GM21390 (cell line): ENCODE measurements at regions not wholly inside any gene's neighbourhood (a gene's known extent, or its start where the extent isn't known, plus 50 kb on each side); places are given as distances from the start of the nearest gene placed in this dataset.

Experiments used
- ATAC-seq: cut with Tn5 transposase; IDR thresholded peaks from one replicate; pipeline ENCODE4 v1.9.1; 2021; ENCODE audit not compliant: unreplicated experiment

GRCh38 chr22:48866906-48867681, 960.6 kb downstream of the BRD1 start:
- no peak for ATAC-seq

- ATAC-seq, result no peak
Observed at GRCh38 chr22:48864748-48865147, 962.9 kb downstream of the BRD1 start.

GRCh38 chr22:48863965-48864528, 963.6 kb downstream of the BRD1 start:
- no peak for ATAC-seq

- no peak for ATAC-seq
Observed at GRCh38 chr22:48860557-48860956, 967.1 kb downstream of the BRD1 start.

DNA sequence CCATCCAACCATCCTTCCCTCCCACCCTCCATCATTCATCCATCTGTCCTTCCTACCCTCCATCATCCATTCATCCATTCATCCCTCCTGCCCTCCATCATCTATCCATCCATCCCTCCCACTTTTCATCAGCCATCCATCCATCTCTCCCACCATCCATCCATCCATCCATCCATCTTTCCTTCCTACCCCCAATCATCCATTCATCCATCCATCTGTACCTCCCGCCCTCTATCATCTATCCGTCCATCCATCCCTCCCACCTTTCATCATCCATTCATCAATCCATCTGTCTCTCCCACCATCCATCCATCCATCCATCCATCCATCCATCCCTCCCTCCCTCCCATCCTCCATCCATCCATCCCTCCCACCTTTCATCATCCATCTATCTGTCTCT, 968.8 kb downstream of the BRD1 start:
- ATAC-seq, result no peak

- ATAC-seq, result no peak
Observed at GRCh38 chr22:48858121-48858520, 969.6 kb downstream of the BRD1 start.

DNA sequence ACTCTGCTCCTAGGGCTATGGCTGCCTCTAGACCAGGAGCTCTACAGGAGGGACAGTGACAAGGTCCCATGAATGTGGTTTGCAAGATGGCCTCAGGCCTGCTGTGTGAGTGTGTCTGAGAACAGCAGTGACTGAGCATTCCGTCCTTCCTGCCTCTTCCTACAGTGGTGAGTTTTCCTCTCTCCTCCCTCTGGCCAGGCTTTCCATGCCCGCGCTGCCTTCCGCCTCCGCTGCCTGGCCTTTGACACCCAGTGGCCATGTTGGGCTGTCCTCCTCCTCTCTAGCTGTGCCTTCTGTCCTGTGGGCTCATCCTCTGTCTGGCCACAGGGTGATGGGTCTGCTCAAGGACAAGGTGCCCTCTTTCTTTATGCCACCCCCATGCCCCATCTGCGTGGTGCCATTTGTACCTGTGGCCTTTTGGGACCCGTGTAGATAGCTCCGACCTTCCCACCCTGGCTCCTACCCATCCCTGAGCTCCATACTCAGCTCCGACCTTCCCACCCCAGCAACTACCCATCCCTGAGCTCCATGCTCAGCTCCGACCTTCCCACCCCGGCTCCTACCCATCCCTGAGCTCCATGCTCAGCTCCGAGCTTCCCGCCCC, 970.4 kb downstream of the BRD1 start:
- no peak for ATAC-seq

- no peak for ATAC-seq
Observed at GRCh38 chr22:48856308-48856615, 971.4 kb downstream of the BRD1 start.

DNA sequence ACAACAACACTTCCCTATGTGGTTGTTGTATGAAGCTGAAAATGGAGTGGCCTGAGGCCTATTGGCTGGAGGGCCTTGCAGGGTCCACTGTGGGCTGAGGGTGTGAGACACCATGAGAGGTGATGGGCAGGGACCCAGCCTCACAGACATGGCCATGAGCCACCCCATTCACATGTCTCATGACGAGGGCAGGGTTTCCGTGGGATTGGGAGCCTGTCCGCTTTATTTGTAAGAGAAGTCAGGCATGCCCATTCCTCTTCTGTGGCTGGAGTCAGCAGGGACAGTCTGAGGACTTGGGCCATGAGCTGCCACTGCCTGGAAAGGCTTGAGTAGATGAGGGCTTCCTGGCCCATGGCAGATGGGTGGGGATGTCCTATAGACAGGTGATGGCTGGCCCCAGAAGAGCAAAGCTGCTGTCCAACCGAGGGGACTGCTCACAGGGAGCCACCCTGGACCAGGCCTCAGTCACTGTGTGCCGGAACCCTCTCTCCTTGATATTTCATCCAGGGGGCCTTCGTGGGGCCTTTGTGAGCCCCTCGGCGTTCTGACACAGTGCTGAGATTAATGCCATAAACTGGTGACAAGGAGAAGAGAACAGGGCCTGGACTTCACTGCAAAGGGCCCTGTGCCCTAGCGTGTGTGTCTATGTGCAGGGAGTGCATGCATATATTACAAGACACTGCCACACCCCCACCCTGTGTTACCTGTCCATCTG, 971.9 kb downstream of the BRD1 start:
- no peak for ATAC-seq

GRCh38 chr22:48855013-48855412, 972.7 kb downstream of the BRD1 start:
- no peak for ATAC-seq

DNA sequence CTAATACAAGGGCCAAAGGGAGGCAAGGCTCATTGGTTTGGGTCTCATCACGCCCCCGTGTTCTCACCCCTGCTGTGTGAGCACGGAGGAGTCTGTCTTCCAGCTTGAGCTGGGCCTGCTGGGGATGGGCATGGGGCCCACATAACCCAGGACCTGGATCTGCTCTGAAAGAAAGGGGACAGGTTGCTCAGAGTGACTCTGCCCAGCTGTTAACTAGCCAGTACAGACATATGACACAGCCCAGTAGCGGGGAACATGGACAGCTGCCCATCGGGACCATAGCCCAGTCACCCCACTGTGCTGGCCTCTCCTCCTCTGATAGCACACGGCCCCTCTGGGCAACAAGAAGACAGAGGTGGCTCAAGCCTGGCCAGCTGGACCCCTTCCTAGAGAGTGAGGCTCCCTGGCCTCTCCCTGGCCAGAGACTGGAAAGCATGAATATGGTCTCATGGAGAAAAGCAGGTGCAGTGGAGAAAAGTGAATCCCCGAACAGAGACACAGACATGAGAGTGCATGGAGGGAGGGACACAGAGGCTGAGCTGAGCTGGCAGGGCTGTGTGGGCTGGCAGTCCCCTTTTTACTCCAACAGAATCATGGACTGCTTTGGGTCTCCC, 973.9 kb downstream of the BRD1 start:
- no peak for ATAC-seq

GRCh38 chr22:48851933-48852549, 975.6 kb downstream of the BRD1 start:
- no peak for ATAC-seq

DNA sequence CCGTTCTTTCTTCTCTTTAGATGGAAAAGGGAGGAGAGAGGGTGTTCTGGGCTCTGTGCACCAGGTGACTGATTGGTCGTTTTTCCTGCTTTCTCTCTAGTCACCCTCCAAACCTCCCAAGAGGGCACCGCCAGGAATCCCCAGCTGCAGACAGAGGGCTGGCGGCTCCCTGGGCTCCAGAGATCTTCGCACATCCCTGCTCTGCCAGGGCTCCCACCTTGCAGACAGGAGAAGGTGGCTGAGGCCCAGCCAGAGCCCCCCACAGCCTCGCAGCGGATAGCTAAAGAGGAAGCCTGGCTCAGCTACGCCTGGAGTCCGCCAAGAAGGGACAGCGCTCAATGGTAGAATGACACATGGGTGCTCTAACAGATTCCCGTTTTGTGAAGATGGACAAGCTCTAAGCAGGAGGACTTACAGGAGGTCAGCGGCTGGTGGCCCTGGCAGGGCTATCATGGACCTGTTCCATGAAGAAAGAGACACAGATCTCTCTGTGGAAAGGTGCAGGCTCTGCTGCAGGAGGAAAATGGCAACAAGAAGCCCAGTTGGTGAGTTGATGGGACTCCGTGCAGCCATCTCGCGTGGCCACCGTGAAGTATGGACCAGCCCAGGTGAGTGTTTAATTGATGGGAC, 976.9 kb downstream of the BRD1 start:
- ATAC-seq, result no peak

GRCh38 chr22:48849963-48850657, 977.6 kb downstream of the BRD1 start:
- no peak for ATAC-seq

DNA sequence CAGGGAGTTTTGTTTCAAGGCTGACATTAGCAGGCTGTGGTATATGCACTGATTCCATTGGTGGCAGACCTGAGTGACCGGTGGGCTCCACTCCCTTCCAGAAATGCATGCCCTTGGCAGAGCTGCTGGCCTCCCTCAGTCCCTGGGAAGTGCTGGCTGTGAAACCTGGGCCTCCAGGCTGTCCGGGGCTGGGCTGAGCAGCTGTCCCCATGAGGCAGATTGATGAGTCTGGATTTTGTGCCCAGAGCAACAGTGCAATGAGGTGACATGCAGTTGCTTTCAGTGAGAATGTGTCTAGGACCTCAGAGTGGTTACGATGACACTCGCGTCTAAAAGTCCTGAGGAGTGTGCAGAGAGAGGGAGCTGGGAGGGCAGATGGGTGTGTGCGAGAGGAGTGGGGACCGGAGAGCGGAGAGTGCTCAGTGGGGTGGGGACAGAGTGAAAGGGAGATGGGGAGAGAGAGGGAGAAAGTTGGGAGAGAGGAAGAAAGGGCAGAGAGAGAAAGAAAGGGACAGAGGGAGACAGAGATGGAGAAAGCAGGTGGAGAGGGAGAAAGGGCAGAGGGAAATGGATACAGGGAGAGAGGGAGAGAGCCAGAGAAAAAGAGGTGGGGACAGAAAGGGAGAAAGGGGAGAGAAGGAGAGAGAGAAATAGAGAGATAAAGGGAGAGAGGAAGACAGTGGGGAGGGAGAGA, 978.3 kb downstream of the BRD1 start:
- ATAC-seq, result no peak

GRCh38 chr22:48846200-48846599, 981.5 kb downstream of the BRD1 start:
- ATAC-seq, result no peak

DNA sequence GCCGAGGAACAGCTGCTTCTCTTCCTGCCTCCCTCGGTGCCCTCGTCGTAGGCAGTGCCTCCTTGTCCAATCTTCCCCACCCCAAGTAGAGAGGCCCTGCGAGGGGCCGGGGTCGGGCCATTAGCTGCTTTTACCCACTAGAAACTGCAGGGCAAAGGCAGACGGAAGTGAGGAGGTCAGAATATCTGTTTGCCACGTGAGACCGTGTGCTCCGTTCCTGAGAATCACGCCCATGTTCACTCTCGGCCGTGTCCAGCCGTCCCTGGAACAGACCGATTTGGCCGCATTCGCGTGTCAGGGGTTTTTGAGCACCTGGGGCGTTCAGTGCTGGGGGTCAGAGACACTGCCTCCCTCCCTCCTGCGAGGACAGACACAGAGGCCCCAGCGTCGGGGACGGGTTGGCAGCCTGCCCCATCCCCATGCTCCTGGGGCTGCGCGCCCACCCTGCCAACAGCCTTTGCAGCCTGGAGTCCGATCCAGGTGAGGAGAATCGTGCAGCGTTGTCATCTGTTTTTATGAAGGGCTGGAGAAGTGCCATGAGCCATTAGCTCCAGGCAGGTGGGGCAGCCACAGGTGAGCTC, 982.2 kb downstream of the BRD1 start:
- ATAC-seq, result no peak

DNA sequence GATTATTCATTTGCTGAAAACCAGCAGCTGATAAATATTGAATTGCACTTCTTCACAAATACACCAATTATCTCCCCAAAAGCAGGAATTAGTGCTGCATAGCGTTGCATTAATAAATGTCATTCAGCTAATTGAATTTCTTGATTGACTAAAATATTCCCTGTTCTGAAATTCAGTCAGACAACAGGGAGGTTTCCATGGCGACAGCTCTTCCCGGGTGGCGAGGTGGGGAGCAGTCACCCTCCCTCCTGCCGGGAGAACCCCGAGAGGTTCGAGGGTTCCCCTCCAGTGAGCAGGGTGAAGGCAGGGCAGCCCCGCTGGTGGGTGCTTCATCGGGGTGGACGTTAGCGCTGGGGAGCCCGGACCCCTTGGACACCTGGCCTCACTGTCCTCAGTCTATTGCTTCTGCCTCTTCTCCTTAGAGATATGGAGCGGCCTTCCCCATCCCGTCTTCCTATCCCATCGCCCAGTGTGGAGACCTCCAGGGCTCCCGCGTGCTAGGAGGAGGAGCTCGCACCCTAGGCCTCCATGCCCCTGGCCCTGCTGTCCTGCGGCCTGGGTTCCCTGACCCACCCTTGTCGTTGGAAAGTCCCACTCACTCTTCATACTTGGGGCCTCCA, 983.5 kb downstream of the BRD1 start:
- ATAC-seq, result no peak

GRCh38 chr22:48843640-48844039, 984.0 kb downstream of the BRD1 start:
- no peak for ATAC-seq
